ENCODE measurements at regions not wholly inside any gene's neighbourhood (a gene's known extent, or its start where the extent isn't known, plus 50 kb on each side); places are given as distances from the start of the nearest gene placed in this dataset.

- no peak for TF ChIP-seq AFF4 (CRISPR knock-in tag; IDR thresholded peaks at IDR 0.05)
- TF ChIP-seq PRPF4 (IDR thresholded peaks at IDR 0.05; ENCODE audit: insufficient read depth, low read depth, low read length, poor library complexity, severe bottlenecking) = no peak
- no peak for TF ChIP-seq USF2 (CRISPR knock-in tag; IDR thresholded peaks at IDR 0.05)
- TF ChIP-seq EGR1 (conservative IDR thresholded peaks at IDR 0.05) = no peak
- no peak for TF ChIP-seq RFX5 (IDR thresholded peaks at IDR 0.05; ENCODE audit: low read depth, low read length)
Observed at GRCh38 chr11:104524254-104524653, 360.3 kb upstream of the PDGFD start.

All from K562 (cell line).